HT-29 (cell line): ENCODE measurements at regions not wholly inside any gene's neighbourhood (a gene's known extent, or its start where the extent isn't known, plus 50 kb on each side); places are given as distances from the start of the nearest gene placed in this dataset.
A peak's percentile ranks its signal among the peaks of the same experiment; 100 is the strongest.
"Not testable (repeated sequence)": the region's sequence is repeated elsewhere in the genome, so short reads cannot be mapped to it uniquely, and the experiment has no call there.

Experiments used
- DNase-seq: peaks from one replicate; pipeline ENCODE4 v3.0.0-alpha.2; 2015; ENCODE audit warnings: low spot score

GRCh38 chr6:98027898-98028297, 744.9 kb upstream of the MMS22L start:
- DNase-seq, result no peak

DNA sequence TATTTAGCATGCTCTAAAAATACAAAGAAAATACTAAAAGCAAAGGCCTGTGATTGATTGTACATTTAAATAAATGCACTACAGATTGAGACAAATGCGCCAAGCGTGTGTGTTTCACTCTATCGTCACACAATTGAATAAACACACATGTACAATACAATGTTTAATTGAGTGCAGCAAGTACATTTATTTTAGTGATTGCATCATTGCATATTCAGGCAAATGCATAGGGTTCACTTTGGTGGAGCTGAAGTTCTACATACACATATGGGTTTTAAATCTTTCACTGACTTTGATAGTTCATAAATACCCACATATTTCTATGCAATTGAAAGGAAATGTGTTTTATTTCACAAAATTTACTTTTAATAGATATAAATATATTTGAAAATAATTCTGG, 750.6 kb upstream of the MMS22L start:
- no peak for DNase-seq

DNA sequence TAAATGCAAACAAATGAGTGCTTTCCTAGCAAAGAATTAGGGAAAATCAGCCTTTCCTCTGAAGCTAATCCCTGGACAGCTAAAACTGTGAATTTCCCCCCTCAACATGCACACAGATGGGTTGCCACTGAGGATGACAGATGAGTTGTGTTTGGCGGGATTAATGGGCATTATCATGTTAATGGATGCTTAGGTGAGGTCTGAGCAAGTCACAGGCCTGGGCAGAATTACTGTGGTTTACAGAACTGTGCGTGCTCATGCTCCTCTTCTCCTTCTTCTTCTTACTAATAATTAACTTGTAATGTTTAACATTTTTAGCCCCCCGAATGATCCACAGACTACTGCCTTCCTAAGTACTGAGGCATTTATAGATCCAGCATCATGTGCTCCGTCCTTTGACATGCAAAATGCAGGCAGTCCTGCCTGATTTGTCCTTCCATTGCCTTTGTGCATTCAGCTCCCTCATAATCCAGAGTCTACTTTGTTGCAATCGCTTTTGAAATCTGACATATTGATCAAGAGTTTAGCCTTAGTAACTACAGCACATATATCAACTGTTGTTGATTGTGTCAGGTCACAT, 753.4 kb upstream of the MMS22L start:
- DNase-seq, result no peak

DNA sequence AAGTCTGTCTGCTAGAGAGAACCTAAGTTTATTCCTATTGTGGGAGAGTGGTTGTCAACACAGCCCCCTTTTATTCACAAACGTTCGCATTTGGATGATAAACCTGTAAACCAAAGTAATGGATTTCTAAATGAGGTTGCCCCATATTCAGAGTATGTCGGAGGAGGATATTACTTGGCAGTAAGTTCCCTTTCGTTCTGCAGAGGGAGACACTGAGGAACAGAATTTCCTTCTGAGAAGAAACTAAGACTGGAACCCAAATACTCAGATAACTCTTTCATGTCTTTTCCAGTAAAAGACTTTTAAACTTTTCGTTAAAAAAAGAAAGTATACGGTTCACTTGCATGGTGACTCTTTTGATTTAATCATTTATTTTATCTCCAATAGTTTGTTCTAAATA, 754.6 kb upstream of the MMS22L start:
- no peak for DNase-seq

DNA sequence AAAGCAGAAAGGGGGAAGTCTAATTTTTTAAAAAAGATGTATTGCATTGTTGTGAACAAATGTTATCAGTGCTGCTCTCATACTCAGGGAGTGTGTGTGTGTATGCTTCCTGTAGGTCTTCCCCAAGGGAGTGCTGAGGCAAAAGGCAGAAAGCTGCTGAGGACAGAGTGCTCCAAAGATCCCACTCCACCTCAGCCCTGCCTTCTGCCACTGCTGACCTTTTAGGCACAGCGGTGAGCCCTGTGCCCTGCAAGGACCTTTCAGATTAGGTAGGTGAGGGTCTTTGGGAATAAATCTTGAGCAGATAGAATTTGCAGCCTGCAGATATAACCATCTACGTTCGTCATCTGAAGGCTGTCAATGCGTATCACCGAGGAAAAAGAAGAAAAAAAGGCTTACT, 756.4 kb upstream of the MMS22L start:
- no peak for DNase-seq

DNA sequence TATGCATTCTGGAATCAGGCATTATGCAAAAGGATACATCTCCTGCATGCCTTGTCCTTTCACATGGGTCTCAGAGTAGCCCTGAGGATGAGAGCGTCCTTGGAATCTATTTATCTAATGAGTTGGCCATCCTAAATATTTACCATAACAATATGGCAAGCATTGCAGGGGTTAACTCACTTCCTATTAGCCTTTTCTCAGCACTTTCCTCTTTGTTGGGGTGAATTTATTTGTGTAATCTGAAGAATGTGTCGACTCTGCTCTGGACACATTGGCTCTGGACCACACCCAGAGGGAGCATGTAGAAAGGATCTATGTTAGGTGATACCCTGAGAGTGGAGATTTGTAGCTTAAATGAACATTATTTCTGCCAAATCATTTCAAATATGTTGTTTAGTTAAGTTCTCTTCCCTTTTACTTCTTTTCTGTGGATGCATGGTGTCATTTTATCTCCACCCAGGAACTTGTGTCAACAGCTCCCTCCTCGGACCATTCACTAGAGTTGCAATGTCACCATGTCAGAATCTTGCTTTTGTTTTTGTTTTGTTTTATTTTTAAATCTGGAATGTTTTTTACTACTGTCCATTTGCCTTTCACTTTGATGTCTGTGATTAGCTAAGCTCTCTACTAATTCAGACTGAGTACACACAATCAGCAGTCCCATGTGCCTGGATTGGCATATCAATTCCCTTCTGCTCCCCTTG, 757.0 kb upstream of the MMS22L start:
- DNase-seq, result peak; percentile 3

DNA sequence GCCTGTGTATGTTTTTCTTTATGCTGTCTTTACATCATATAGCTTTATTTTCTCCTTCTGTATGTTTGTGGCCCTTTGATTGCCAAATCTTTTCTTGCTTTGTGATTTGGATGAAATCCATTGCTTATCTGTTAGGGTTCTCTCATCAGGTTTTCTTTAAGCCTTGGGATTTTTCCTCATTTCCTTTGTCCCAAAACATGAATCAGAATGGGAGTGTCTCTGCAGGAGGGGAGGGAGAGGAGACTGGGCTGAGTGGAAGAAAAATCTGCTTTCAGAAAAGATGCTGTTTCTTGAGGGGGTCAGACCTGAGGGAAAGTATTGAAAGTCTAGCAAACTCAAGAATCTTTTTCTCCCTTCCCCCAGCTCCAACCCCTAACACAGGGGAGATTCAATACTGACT, 758.0 kb upstream of the MMS22L start:
- DNase-seq, result no peak

- DNase-seq, result no peak
Measured at GRCh38 chr6:98041921-98042320, 758.9 kb upstream of the MMS22L start.

- DNase-seq, result no peak
Measured at GRCh38 chr6:98044151-98044561, 761.1 kb upstream of the MMS22L start.

DNA sequence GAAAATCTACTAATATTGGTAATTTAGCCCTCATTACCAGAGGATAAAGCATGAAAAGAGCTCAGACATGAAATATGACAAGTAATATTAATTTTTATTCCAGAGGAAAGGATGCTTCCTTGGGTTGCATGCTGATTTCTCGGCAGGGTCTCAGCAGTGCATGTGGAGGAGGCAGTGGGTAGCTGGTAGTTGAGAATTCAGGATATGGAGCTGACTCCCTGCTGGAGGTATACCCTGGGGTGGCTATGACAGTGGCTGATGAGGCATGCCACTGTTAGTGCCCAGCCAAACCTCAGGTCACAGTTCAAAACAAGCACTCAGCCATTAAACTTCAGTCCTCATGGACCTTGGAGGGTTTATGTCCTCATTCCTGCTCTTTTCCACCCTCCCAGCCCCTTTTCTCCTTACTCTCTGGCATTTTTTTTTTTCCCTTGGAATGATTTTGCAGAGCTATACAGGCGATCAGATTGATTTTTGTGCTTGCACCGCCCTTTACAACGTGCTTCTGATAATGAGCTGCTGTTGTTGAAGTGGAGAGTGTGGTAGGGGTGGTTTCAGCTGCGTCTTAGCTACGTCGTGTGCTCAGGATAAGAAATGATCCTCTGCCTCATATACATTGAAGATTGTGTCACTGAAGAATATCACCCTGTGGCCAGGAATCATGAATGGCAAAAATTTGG, 761.9 kb upstream of the MMS22L start:
- no peak for DNase-seq

DNA sequence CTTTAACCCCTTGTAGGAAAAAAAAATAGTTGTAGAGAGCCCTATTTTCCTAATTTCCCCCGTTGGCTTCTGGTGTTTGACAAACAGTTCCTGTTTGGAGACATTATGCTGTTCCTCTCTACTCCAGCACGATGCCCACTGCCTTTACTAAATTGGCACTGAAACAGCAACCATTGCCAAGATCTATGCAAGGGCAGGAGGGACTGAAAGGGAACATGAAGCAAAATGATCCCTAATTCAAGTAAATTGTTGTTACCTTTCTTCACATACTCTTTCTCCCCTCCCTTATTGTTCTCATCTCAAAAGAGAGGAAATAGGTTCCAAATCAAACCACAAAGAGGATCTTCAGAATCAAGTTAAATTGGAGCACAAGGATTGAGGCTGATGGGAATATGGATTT, 764.1 kb upstream of the MMS22L start:
- no peak for DNase-seq

- no peak for DNase-seq
Measured at GRCh38 chr6:98047871-98048270, 764.9 kb upstream of the MMS22L start.

DNA sequence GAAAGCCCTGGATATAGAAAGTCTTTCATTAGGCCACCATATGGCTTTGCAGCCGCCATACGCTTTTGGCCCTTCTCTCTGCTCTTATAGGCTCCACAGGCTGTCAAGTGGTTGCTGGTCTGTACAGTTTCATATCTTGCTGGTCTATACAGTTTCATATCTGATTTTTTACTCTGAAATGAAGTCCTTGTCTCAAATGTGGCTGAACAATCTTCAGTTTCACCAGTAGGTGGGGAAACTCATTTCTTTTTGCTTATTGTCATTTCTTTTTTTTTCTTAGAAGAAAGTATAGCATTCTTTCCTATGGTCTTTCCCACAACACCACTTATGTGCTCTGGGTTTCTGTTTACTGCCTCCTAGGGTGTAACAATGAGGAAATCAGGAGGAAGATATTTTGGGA, 771.4 kb upstream of the MMS22L start:
- peak; percentile 7 for DNase-seq

DNA sequence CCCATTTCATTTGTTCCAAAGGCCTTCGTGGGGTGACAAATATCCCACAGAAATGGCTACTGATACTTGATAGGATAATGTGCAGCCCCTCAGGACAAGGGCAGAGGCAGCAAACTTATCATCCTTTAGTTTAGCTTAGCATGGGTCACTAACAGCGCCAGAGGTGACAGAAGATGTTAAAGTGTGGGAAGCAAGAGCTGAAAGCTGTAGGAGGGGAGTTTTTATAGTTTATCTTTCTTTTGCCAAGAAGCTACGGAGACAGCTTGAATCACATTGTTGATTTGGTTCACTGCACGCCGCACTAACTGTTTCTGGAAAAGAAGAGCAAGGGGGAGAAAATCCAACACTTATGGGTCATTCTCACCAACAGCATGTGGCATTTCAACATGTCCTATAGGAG, 773.9 kb upstream of the MMS22L start:
- no peak for DNase-seq

DNA sequence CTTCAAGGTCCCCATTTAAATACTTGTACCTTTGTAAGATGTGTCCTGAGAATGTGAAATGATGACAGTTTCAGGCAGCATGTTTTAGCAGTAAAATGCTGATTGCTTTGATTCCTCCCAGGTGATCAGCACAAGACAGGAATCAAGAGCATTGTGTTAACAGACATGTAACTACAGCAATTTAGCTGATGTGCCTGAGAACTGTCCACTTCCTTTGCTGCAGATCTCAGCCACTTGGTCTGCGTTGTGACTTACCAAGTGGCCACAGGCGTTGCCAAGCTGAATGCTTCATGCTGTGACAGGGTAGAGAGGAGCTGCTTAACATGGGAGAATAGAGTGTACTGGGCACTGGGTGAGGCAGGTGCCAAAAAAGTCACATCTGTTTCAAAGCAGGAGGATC, 767.0 kb upstream of the POU3F2 start:
- DNase-seq, result no peak

GRCh38 chr6:98088537-98088936, 745.8 kb upstream of the POU3F2 start:
- DNase-seq, result not testable (repeated sequence)

DNA sequence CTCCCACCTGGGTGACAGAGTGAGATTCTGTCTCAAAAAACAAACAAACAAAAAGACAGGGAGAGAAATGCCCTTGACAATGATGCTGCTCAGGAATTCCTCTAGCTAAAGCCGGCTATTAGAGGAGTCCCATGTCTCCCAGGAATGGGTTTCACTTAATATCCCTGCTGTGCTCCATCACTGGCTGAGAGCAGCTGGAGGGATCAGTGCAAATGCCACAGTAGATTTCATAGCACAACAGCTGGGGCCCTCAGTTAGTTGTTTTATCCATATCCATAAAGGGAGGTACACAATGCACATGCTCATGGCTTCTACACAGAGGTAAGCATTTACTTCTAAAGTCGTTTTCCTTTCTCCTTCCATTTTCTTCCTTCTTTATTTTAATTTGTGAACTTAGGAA, 742.0 kb upstream of the POU3F2 start:
- DNase-seq, result no peak

- DNase-seq, result no peak
Measured at GRCh38 chr6:98094696-98095095, 739.7 kb upstream of the POU3F2 start.

- no peak for DNase-seq
Measured at GRCh38 chr6:98107801-98108200, 726.6 kb upstream of the POU3F2 start.

DNA sequence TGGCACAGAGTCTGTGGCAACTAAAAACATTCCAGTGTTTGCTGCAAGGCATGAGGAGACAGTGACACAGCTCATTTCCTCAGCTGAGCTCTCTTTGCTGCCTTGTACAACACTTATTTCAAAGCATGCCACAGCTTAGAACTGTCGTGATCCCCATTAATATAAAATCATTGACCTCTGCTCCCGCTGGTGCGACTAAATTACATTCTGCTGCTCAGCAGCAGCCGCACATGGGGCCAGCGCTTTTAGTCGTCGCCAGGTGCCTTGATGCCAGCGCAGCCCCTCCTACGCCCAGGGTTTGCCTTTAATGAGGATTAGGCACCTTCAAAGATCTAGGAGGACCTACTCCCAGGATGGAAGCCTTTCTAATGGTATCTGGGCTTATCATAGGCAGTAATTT, 717.9 kb upstream of the POU3F2 start:
- DNase-seq, result no peak

DNA sequence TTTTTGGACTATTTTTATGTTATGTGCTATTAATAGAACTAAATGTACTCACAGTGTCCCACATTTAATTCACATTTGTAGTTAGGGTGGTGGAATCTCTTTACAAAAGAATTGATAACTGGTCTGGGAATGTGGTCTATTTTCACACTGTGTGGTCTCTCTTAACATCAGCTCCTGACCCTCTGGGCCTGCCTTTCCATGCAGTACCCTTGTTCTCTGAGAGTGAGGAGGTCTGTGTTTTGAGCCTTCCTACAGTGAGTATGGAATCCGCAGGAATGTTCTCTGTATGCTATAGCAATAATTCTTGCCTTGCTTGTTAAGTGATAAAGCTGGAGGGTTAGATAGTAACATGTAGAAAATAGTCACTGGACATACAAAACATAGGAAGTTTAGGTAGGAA, 717.3 kb upstream of the POU3F2 start:
- no peak for DNase-seq

- no peak for DNase-seq
Measured at GRCh38 chr6:98118397-98119045, 715.9 kb upstream of the POU3F2 start.

DNA sequence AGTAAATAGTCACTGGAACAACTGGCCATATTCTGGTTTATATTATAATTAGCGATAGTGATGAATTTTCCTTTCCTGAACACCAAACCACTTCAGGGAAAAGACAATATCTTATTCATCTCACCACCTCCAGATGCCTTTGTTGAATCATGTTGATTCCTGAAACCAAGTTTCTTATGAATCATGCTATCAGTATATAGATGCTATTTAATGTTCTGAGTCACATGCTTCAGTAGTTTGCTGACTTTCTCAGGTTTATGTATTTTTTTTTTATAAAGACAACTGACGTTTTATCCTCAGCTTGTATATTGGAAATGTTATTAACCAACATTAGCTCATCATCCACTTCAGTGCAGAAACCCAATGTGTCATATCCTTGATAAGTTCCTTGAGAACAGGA, 710.2 kb upstream of the POU3F2 start:
- DNase-seq, result no peak
